SK-N-SH treated with all-trans-retinoic acid at 6 μM for 48 hours (cell line): ENCODE measurements at regions not wholly inside any gene's neighbourhood (a gene's known extent, or its start where the extent isn't known, plus 50 kb on each side); places are given as distances from the start of the nearest gene placed in this dataset.

Experiments used
- ATAC-seq: fragments of 200-7000 bp; cut with Tn5 transposase; 3 replicates; pipeline ENCODE4 v1.9.1; 2020; ENCODE audit warnings: mild to moderate bottlenecking, moderate library complexity
- ARNTL ChIP-seq: fragments of 450-650 bp; formaldehyde crosslinking; IDR thresholded peaks from 2 replicates; pipeline ENCODE4 v1.5.0; 2020; ENCODE audit warnings: low read depth, mild to moderate bottlenecking, moderate library complexity, borderline replicate concordance
- BACH2 ChIP-seq: fragments of 250-450 bp; sonication (Bioruptor Pico); IDR thresholded peaks from 2 replicates; pipeline ENCODE4 v1.9.0; 2021; ENCODE audit warnings: mild to moderate bottlenecking, borderline replicate concordance
- CSDC2 ChIP-seq: fragments of 250-450 bp; sonication (Bioruptor Pico); IDR thresholded peaks from 2 replicates; pipeline ENCODE4 v1.5.0; 2020; ENCODE audit warnings: mild to moderate bottlenecking, moderate library complexity
- CSRNP3 ChIP-seq: fragments of 250-450 bp; sonication (Bioruptor Pico); IDR thresholded peaks from 2 replicates; pipeline ENCODE4 v1.5.1; 2021; ENCODE audit warnings: mild to moderate bottlenecking, moderate library complexity
- ESRRG ChIP-seq: fragments of 250-450 bp; sonication (Bioruptor Pico); IDR thresholded peaks from 2 replicates; pipeline ENCODE4 v1.6.1; 2021; ENCODE audit warnings: mild to moderate bottlenecking
- GLIS3 ChIP-seq: fragments of 250-450 bp; sonication (Bioruptor Pico); IDR thresholded peaks from 2 replicates; pipeline ENCODE4 v1.5.0; 2020; ENCODE audit warnings: mild to moderate bottlenecking, moderate library complexity
- ISL1 ChIP-seq: fragments of 250-450 bp; sonication (Bioruptor Pico); IDR thresholded peaks from 2 replicates; pipeline ENCODE4 v2.1.2; 2022; ENCODE audit warnings: mild to moderate bottlenecking, moderate library complexity
- OSR1 ChIP-seq: fragments of 250-450 bp; sonication (Bioruptor Pico); IDR thresholded peaks from 2 replicates; pipeline ENCODE4 v1.8.0; 2022; ENCODE audit warnings: moderate library complexity, mild to moderate bottlenecking, inconsistent platforms
- PATZ1 ChIP-seq: fragments of 250-450 bp; sonication (Bioruptor Pico); IDR thresholded peaks from 2 replicates; pipeline ENCODE4 v1.8.0; 2020; ENCODE audit warnings: mild to moderate bottlenecking, moderate library complexity, borderline replicate concordance
- POU6F1 ChIP-seq: fragments of 250-450 bp; sonication (Bioruptor Pico); IDR thresholded peaks from 2 replicates; pipeline ENCODE4 v1.8.0; 2021; ENCODE audit warnings: low read depth, mild to moderate bottlenecking, moderate library complexity, borderline replicate concordance
- PPARA ChIP-seq: fragments of 250-450 bp; sonication (Bioruptor Pico); IDR thresholded peaks from 2 replicates; pipeline ENCODE4 v1.5.0; 2020; ENCODE audit warnings: mild to moderate bottlenecking, borderline replicate concordance
- TCF4 ChIP-seq: fragments of 250-450 bp; sonication (Bioruptor Pico); IDR thresholded peaks from 2 replicates; pipeline ENCODE4 v1.8.0; 2021; ENCODE audit warnings: mild to moderate bottlenecking, moderate library complexity, borderline replicate concordance
- TOX ChIP-seq: fragments of 250-450 bp; sonication (Bioruptor Pico); IDR thresholded peaks from 2 replicates; pipeline ENCODE4 v1.8.0; 2021; ENCODE audit warnings: mild to moderate bottlenecking, moderate library complexity, borderline replicate concordance
- TSHZ2 ChIP-seq: fragments of 250-450 bp; sonication (Bioruptor Pico); IDR thresholded peaks from 2 replicates; pipeline ENCODE4 v1.5.0; 2020; ENCODE audit warnings: mild to moderate bottlenecking, moderate library complexity
- ZFP3 ChIP-seq: fragments of 250-450 bp; sonication (Bioruptor Pico); IDR thresholded peaks from 2 replicates; pipeline ENCODE4 v1.5.0; 2020; ENCODE audit warnings: mild to moderate bottlenecking, moderate library complexity
- ZFP30 ChIP-seq: fragments of 450-650 bp; formaldehyde crosslinking; IDR thresholded peaks from 2 replicates; pipeline ENCODE4 v1.5.0; 2022; ENCODE audit warnings: mild to moderate bottlenecking, moderate library complexity
- ZNF565 ChIP-seq: fragments of 450-650 bp; formaldehyde crosslinking; conservative IDR thresholded peaks from 2 replicates; pipeline ENCODE4 v1.5.0; 2020; ENCODE audit warnings: low read depth, mild to moderate bottlenecking, moderate library complexity
- ZNF70 ChIP-seq: fragments of 450-650 bp; formaldehyde crosslinking; IDR thresholded peaks from 2 replicates; pipeline ENCODE4 v1.5.0; 2020; ENCODE audit warnings: mild to moderate bottlenecking, moderate library complexity
- ZNF8 ChIP-seq: fragments of 450-650 bp; formaldehyde crosslinking; IDR thresholded peaks from 2 replicates; pipeline ENCODE4 v1.5.0; 2020; ENCODE audit warnings: mild to moderate bottlenecking, moderate library complexity
- TF ChIP-seq, protein P1 (sequence below): fragments of 250-450 bp; sonication (Bioruptor Pico); IDR thresholded peaks from 2 replicates; pipeline ENCODE4 v1.5.1; 2020; ENCODE audit warnings: low read depth, mild to moderate bottlenecking, moderate library complexity

GRCh38 chr2:19801367-19802080 lies 100.3 kb downstream of the TTC32 start:
- peak; percentile 25; the same call in 1 of the 2 replicates for TF ChIP-seq ISL1
- no peak for TF ChIP-seq CSDC2
- 0 out of 2 replicates have a peak, but pooled peaks have one; percentile 22 for TF ChIP-seq ZFP3 (CRISPR knock-in tag)
- TF ChIP-seq, all 23 proteins: peak for 2
- peak; percentile 97 for ATAC-seq

DNA sequence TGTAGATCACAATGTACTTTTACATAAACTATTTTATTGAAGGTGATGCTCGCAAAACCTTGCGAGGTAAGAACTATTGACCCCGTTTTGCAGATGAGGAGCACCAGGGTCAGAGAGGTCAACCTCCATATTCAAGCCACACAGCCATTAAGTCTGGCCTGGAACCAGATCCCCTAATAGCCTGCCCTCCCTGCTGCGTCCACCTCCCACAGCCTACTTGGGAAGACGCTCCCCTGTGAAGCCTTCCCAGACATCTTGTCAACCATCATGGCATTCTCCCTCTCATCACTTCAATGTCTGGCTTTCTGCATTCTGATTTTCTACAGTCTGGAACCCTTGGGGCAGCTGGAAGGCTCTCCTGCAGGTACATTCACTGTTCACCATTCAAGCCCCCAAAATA lies 101.0 kb downstream of the TTC32 start:
- no peak; the same call in 2 of the 3 replicates for ATAC-seq
- TF ChIP-seq ESRRG (CRISPR knock-in tag) (no peak), ISL1 (no peak), CSDC2 (no peak), TSHZ2 (no peak), GLIS3 (CRISPR knock-in tag) (no peak)

- TF ChIP-seq TOX (CRISPR knock-in tag): no peak
- TF ChIP-seq ARNTL (CRISPR knock-in tag): no peak
- TF ChIP-seq TCF4 (CRISPR knock-in tag): no peak
- no peak for TF ChIP-seq POU6F1 (CRISPR knock-in tag)
- TF ChIP-seq OSR1 (CRISPR knock-in tag): no peak
- TF ChIP-seq ZFP30 (CRISPR knock-in tag): no peak
- no peak for TF ChIP-seq ISL1
- TF ChIP-seq PATZ1 (CRISPR knock-in tag): no peak
- ATAC-seq: no peak; the same call in 1 of the 3 replicates
Observed at GRCh38 chr2:19799881-19800780, 101.7 kb downstream of the TTC32 start.

GRCh38 chr2:19797871-19798270 lies 103.9 kb downstream of the TTC32 start:
- no peak for ATAC-seq
- TF ChIP-seq ZNF70 (CRISPR knock-in tag) (no peak), PATZ1 (CRISPR knock-in tag) (no peak), TCF4 (CRISPR knock-in tag) (no peak), TOX (CRISPR knock-in tag) (no peak), PPARA (CRISPR knock-in tag) (no peak), CSRNP3 (CRISPR knock-in tag) (no peak), ISL1 (no peak), ARNTL (CRISPR knock-in tag) (no peak), OSR1 (CRISPR knock-in tag) (no peak), POU6F1 (CRISPR knock-in tag) (no peak), ESRRG (CRISPR knock-in tag) (no peak), GLIS3 (CRISPR knock-in tag) (no peak), ZNF565 (CRISPR knock-in tag) (no peak), BACH2 (no peak), ZNF8 (CRISPR knock-in tag) (no peak)
- TF ChIP-seq, protein P1, sequence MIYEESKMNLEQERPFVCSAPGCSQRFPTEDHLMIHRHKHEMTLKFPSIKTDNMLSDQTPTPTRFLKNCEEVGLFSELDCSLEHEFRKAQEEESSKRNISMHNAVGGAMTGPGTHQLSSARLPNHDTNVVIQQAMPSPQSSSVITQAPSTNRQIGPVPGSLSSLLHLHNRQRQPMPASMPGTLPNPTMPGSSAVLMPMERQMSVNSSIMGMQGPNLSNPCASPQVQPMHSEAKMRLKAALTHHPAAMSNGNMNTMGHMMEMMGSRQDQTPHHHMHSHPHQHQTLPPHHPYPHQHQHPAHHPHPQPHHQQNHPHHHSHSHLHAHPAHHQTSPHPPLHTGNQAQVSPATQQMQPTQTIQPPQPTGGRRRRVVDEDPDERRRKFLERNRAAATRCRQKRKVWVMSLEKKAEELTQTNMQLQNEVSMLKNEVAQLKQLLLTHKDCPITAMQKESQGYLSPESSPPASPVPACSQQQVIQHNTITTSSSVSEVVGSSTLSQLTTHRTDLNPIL (CRISPR knock-in tag): no peak
